ENCODE measurements at regions not wholly inside any gene's neighbourhood (a gene's known extent, or its start where the extent isn't known, plus 50 kb on each side); places are given as distances from the start of the nearest gene placed in this dataset.

DNA sequence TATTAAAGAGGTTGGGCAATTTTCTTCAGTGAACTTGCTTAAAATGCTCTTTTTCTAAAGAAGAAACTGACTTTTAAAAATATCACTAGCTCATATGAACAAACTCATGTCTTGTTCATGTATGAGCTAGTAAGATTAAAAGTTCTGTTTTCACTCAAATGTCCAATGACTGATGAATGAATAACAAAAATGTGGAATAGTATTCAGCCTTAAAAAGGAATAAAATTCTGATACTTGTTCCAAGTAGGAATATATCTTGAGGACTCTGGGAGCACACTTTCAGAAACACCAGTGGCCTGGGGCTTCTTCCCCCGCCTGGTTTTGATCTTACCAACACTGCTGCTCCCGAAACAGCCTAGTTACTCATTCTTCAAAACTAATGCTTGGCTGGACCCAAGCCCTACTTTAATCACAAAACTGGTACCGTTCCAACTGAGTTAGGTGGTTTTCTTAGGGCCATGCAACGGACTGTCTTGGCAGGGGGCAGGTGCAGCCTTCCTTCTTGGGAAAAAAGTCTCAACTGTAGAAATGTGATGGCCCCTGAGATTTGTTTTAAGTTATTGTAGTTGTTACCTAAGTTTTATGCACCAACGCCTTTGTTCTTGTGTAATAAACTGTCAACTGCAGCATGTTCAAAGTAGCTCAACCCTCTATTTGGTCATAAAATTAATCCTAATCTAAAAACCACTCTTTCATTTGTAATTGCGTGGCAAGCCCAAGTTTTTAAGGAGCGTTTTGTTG lies 116.0 kb downstream of the ETS2 start:
- no peak overlapping the region for H3K4me2 ChIP-seq (ENCODE audit: low read length)
- no peaks in the 10 kb centered on the region for H4K20me1 ChIP-seq (ENCODE audit: control insufficient read depth, insufficient read depth, low read depth, low read length)
- TF ChIP-seq EZH2phosphoT487 (IDR thresholded peaks at IDR 0.05; ENCODE audit: borderline replicate concordance, low read length): no peak
- TF ChIP-seq CTCF (IDR thresholded peaks at IDR 0.05; ENCODE audit: low read depth, low read length, poor library complexity, severe bottlenecking): no peak
- H3K36me3 ChIP-seq (ENCODE audit: control insufficient read depth, low read length): no peaks in the 10 kb centered on the region
- peaks cover 5% of the 10 kb centered on the region; the same call in 1 of the 2 replicates for H3K4me1 ChIP-seq (ENCODE audit: control insufficient read depth, low read length)
- H3K9me3 ChIP-seq (ENCODE audit: control insufficient read depth, insufficient read depth, low read length): no peaks in the 10 kb centered on the region
- H3F3A ChIP-seq (ENCODE audit: control insufficient read depth, insufficient read depth): no peaks in the 10 kb centered on the region
- no peak overlapping the region for H3K27ac ChIP-seq (ENCODE audit: low read depth, low read length)
- H3K79me2 ChIP-seq (ENCODE audit: control insufficient read depth, low read length): no peaks in the 10 kb centered on the region
- no peak overlapping the region for H3K4me3 ChIP-seq (ENCODE audit: low read length)
- no peaks in the 10 kb centered on the region for H3K9me2 ChIP-seq (replicated peaks; ENCODE audit: control insufficient read depth, low read length)
- H3K27me3 ChIP-seq (ENCODE audit: control insufficient read depth, low read length): no peaks in the 10 kb centered on the region

DNA sequence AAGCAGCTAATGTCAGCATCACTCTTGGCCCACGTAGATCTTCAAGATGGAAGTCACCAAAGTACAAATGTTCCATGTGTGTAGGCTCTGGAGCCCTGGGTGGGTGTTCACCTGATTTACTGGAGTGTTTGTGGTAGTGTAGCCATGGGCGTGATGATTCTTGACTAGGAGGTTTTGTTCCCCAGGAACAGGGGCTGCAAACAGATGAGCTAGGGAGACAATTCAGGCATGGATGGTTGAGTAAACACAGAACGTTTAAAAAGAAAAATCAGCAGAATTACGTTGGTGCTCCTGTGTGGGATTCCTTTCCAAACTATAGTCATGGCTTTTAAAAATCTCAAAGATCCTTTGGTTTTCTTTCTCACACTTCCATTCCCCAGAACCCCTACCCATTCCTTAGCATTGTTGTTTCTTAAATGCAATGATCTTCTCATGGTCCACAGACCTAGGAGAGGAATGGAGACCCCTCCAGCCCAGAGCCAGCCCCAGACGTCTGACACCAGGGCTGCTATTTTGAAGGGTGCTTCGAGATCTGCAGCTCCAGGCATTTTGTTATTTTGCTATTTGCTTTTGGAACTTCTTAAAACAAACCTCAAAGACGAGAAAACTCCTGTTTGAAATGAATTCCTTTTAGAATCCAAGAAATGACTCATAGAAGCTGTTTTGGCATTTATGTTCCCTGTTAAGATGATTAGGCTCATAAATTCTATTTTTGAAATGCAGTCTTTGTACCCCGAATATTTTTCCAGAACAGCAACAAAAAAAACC lies 115.1 kb downstream of the ETS2 start:
- no peaks in the 10 kb centered on the region for H3K9me3 ChIP-seq (ENCODE audit: control insufficient read depth, insufficient read depth, low read length)
- no peak overlapping the region for H3K4me2 ChIP-seq (ENCODE audit: low read length)
- H3F3A ChIP-seq (ENCODE audit: control insufficient read depth, insufficient read depth): no peaks in the 10 kb centered on the region
- no peaks in the 10 kb centered on the region for H3K36me3 ChIP-seq (ENCODE audit: control insufficient read depth, low read length)
- H4K20me1 ChIP-seq (ENCODE audit: control insufficient read depth, insufficient read depth, low read depth, low read length): no peaks in the 10 kb centered on the region
- no peaks in the 10 kb centered on the region for H3K4me1 ChIP-seq (ENCODE audit: control insufficient read depth, low read length)
- H3K9me2 ChIP-seq (replicated peaks; ENCODE audit: control insufficient read depth, low read length): no peaks in the 10 kb centered on the region
- TF ChIP-seq CTCF (IDR thresholded peaks at IDR 0.05; ENCODE audit: low read depth, low read length, poor library complexity, severe bottlenecking): no peak
- no peaks in the 10 kb centered on the region for H3K27me3 ChIP-seq (ENCODE audit: control insufficient read depth, low read length)
- H3K4me3 ChIP-seq (ENCODE audit: low read length): no peak overlapping the region
- H3K79me2 ChIP-seq (ENCODE audit: control insufficient read depth, low read length): no peaks in the 10 kb centered on the region
- H3K27ac ChIP-seq (ENCODE audit: low read depth, low read length): no peak overlapping the region

DNA sequence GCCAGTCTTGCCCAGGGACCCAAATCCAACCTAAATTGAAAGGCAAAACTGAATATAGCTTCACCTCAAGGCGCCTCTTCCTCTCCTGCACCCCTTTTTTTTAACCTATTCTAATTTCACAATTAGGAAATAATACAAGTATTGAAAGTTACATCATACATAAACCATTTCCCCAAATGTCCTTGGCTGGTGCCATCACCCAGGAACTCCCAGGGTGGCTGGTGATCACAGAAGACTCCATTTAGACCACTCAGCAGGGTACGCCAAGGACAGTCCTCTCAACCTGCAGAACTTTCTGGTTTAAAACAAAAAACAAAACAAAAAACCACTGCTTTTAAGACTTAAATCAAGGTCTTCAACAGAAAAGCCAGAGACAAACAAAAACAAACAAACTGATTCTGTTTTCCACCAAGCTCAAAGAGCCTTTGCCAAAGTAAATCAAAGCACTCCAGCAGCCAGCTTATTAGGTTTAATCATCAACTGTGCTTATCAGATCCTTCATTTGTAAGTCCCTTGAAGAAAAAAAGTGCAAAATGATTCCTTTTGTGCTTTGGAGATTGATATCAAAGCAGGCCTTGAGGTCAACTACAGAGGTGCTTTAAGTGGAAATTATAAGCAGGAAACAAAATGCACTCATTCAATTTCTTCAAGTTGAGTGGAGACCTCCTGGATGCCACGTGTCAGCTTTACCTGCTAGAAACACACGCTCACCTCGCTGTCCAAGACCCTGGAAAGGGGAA lies 113.0 kb downstream of the ETS2 start:
- Histone ChIP-seq H3K36me3 (ENCODE audit: control insufficient read depth, low read length) (no peaks in the 10 kb centered on the region), H3K4me3 (ENCODE audit: low read length) (no peak overlapping the region), H3K9me3 (ENCODE audit: control insufficient read depth, insufficient read depth, low read length) (no peaks in the 10 kb centered on the region), H4K20me1 (ENCODE audit: control insufficient read depth, insufficient read depth, low read depth, low read length) (no peaks in the 10 kb centered on the region), H3K9me2 (replicated peaks; ENCODE audit: control insufficient read depth, low read length) (no peaks in the 10 kb centered on the region), H3F3A (ENCODE audit: control insufficient read depth, insufficient read depth) (no peaks in the 10 kb centered on the region), H3K27ac (ENCODE audit: low read depth, low read length) (no peak overlapping the region), H3K4me1 (ENCODE audit: control insufficient read depth, low read length) (no peaks in the 10 kb centered on the region), H3K79me2 (ENCODE audit: control insufficient read depth, low read length) (no peaks in the 10 kb centered on the region), H3K4me2 (ENCODE audit: low read length) (no peak overlapping the region), H3K27me3 (ENCODE audit: control insufficient read depth, low read length) (no peaks in the 10 kb centered on the region)
- TF ChIP-seq CTCF (IDR thresholded peaks at IDR 0.05; ENCODE audit: low read depth, low read length, poor library complexity, severe bottlenecking): no peak
- TF ChIP-seq EZH2phosphoT487 (IDR thresholded peaks at IDR 0.05; ENCODE audit: borderline replicate concordance, low read length): no peak
